NCI-H226 (cell line): ENCODE measurements at regions not wholly inside any gene's neighbourhood (a gene's known extent, or its start where the extent isn't known, plus 50 kb on each side); places are given as distances from the start of the nearest gene placed in this dataset.
"Not testable (repeated sequence)": the region's sequence is repeated elsewhere in the genome, so short reads cannot be mapped to it uniquely, and the experiment has no call there.

ENCODE experiments used
- DNase-seq: peaks from one replicate; pipeline ENCODE4 v3.0.0-alpha.2; 2015

GRCh38 chr7:46607176-46607575 lies 686.1 kb upstream of the IGFBP3 start:
- DNase-seq = no peak

GRCh38 chr7:46606761-46607160 lies 685.7 kb upstream of the IGFBP3 start:
- no peak for DNase-seq

GRCh38 chr7:46604241-46604661 lies 683.2 kb upstream of the IGFBP3 start:
- DNase-seq = no peak

GRCh38 chr7:46603780-46604179 lies 682.7 kb upstream of the IGFBP3 start:
- DNase-seq = no peak

GRCh38 chr7:46603296-46603752 lies 682.3 kb upstream of the IGFBP3 start:
- DNase-seq = no peak

- no peak for DNase-seq
Measured at GRCh38 chr7:46600340-46600739, 679.3 kb upstream of the IGFBP3 start.

GRCh38 chr7:46594831-46595230 lies 673.8 kb upstream of the IGFBP3 start:
- DNase-seq = not testable (repeated sequence)

GRCh38 chr7:46590918-46591905 lies 670.1 kb upstream of the IGFBP3 start:
- not testable (repeated sequence) for DNase-seq

GRCh38 chr7:46589286-46589685 lies 668.2 kb upstream of the IGFBP3 start:
- no peak for DNase-seq

GRCh38 chr7:46586406-46586805 lies 665.3 kb upstream of the IGFBP3 start:
- no peak for DNase-seq

- no peak for DNase-seq
Measured at GRCh38 chr7:46583656-46584055, 662.6 kb upstream of the IGFBP3 start.

GRCh38 chr7:46581268-46581667 lies 660.2 kb upstream of the IGFBP3 start:
- DNase-seq = no peak

GRCh38 chr7:46580766-46581165 lies 659.7 kb upstream of the IGFBP3 start:
- no peak for DNase-seq

GRCh38 chr7:46577394-46577793 lies 656.3 kb upstream of the IGFBP3 start:
- no peak for DNase-seq

GRCh38 chr7:46576950-46577349 lies 655.9 kb upstream of the IGFBP3 start:
- peak; percentile 79 for DNase-seq

GRCh38 chr7:46572691-46573090 lies 651.6 kb upstream of the IGFBP3 start:
- no peak for DNase-seq

GRCh38 chr7:46571996-46572395 lies 650.9 kb upstream of the IGFBP3 start:
- DNase-seq = no peak

- DNase-seq = no peak
Measured at GRCh38 chr7:46569133-46569465, 648.0 kb upstream of the IGFBP3 start.

GRCh38 chr7:46568420-46569132 lies 647.5 kb upstream of the IGFBP3 start:
- DNase-seq = no peak

- no peak for DNase-seq
Measured at GRCh38 chr7:46567858-46568257, 646.8 kb upstream of the IGFBP3 start.

GRCh38 chr7:46566097-46566774 lies 645.2 kb upstream of the IGFBP3 start:
- DNase-seq = no peak

GRCh38 chr7:46565253-46566096 lies 644.4 kb upstream of the IGFBP3 start:
- no peak for DNase-seq
